Gastrocnemius medialis (tissue), 4 donors: ENCODE measurements at regions not wholly inside any gene's neighbourhood (a gene's known extent, or its start where the extent isn't known, plus 50 kb on each side); places are given as distances from the start of the nearest gene placed in this dataset.

Source experiments
- POLR2A ChIP-seq, 2 donors: fragments of 450-650 bp; IDR thresholded peaks; one replicate each; pipeline ENCODE4 v1.6.1; 2017; ENCODE audit warnings: antibody characterized with exemption in 2 of 2, mild to moderate bottlenecking in 2 of 2, moderate library complexity in 2 of 2
- TF ChIP-seq, protein P1 (sequence below), 5 experiments: fragments of 450-650 bp in 3 of 5; fragments of 200-600 bp in 2 of 5; sonication (generic) in 2 of 5; IDR thresholded peaks in 4 of 5; conservative IDR thresholded peaks in 1 of 5; 1 replicate in 4 of 5; 2 replicates in 1 of 5; pipeline ENCODE4 v1.5.1; 2016 to 2019; ENCODE audit warnings: antibody characterized with exemption in 5 of 5, mild to moderate bottlenecking in 3 of 5, moderate library complexity in 3 of 5

DNA sequence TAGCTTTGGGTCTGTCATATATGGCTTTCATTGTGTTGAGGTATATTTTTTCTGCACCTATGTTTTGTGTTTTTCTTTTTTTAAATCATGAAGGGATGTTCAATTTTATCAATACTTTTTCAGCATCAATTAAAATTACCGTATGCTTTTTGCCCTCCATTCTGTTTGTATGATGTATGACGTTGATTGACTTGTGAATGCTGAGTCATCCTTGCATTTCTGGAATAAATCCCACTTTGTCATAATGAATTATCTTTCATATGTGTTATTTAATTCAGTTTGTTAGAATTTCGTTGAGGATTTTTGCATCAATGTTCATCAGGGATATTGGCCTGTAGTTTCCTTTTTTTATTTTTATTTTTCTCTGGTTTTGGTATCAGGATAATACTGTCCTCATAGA is 790.9 kb downstream of the TMEM182 start:
- TF ChIP-seq, protein P1, sequence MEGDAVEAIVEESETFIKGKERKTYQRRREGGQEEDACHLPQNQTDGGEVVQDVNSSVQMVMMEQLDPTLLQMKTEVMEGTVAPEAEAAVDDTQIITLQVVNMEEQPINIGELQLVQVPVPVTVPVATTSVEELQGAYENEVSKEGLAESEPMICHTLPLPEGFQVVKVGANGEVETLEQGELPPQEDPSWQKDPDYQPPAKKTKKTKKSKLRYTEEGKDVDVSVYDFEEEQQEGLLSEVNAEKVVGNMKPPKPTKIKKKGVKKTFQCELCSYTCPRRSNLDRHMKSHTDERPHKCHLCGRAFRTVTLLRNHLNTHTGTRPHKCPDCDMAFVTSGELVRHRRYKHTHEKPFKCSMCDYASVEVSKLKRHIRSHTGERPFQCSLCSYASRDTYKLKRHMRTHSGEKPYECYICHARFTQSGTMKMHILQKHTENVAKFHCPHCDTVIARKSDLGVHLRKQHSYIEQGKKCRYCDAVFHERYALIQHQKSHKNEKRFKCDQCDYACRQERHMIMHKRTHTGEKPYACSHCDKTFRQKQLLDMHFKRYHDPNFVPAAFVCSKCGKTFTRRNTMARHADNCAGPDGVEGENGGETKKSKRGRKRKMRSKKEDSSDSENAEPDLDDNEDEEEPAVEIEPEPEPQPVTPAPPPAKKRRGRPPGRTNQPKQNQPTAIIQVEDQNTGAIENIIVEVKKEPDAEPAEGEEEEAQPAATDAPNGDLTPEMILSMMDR (IDR thresholded peaks at IDR 0.05 in 4 of 5, conservative IDR thresholded peaks at IDR 0.05 in 1 of 5): no peak
- TF ChIP-seq POLR2A (IDR thresholded peaks at IDR 0.05): no peak
